Body of pancreas (tissue), 4 donors: ENCODE measurements at regions not wholly inside any gene's neighbourhood (a gene's known extent, or its start where the extent isn't known, plus 50 kb on each side); places are given as distances from the start of the nearest gene placed in this dataset.

Experiments
- POLR2A ChIP-seq, 3 donors: fragments of 450-650 bp; IDR thresholded peaks; one replicate each; pipeline ENCODE4 v1.6.1; 2016; ENCODE audit warnings: antibody characterized with exemption in 3 of 3, mild to moderate bottlenecking in 2 of 3
- TF ChIP-seq, protein P1 (sequence below), 7 experiments: fragments of 450-650 bp in 4 of 7; fragments of 200-600 bp in 3 of 7; sonication (generic) in 3 of 7; IDR thresholded peaks; one replicate each; pipeline ENCODE4 v1.5.1; 2016 to 2019; ENCODE audit warnings: antibody characterized with exemption in 7 of 7

DNA sequence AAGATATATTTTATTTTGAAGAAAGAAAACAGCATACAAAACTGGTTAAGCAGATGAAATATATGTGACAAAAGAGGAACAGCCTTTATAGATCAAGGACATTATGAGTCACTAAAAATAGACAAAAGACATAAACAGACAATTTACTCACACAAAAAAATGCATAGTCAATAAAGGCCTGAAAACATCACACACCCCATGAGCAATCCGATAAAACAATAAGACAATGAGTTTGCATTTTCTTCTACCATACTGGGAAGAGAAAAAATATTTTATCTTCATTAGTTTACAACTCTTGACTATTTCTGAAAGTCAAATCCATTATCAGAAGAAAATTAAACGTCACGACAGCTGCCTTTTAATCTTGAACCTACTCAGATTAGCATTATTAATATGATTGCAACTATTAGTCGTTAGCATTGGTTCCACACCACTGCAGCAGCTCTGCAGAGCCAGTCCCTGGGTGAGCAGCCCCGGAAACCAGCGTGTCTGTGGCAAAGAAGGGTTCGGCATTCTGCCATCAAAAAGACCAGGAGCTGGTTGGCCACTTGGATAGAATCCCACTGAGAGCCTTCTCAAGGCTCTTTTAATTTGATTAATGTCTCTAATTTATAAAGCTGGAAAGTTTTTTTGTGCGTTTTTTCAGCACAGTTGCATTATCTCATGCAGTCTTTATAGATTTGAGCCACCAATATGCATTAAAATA lies 305.4 kb upstream of the SHH start:
- TF ChIP-seq, protein P1, sequence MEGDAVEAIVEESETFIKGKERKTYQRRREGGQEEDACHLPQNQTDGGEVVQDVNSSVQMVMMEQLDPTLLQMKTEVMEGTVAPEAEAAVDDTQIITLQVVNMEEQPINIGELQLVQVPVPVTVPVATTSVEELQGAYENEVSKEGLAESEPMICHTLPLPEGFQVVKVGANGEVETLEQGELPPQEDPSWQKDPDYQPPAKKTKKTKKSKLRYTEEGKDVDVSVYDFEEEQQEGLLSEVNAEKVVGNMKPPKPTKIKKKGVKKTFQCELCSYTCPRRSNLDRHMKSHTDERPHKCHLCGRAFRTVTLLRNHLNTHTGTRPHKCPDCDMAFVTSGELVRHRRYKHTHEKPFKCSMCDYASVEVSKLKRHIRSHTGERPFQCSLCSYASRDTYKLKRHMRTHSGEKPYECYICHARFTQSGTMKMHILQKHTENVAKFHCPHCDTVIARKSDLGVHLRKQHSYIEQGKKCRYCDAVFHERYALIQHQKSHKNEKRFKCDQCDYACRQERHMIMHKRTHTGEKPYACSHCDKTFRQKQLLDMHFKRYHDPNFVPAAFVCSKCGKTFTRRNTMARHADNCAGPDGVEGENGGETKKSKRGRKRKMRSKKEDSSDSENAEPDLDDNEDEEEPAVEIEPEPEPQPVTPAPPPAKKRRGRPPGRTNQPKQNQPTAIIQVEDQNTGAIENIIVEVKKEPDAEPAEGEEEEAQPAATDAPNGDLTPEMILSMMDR (IDR thresholded peaks at IDR 0.05): no peak
- TF ChIP-seq POLR2A (IDR thresholded peaks at IDR 0.05): no peak
